NCI-H187 treated with DMSO at 0.1 percent for 48 hours (cell line): ENCODE measurements at regions not wholly inside any gene's neighbourhood (a gene's known extent, or its start where the extent isn't known, plus 50 kb on each side); places are given as distances from the start of the nearest gene placed in this dataset.
"Not testable (repeated sequence)": the region's sequence is repeated elsewhere in the genome, so short reads cannot be mapped to it uniquely, and the experiment has no call there.

Experiments
- DNase-seq: peaks from one replicate; lab custom pipeline; 2025; lab: John Stamatoyannopoulos, UW

DNA sequence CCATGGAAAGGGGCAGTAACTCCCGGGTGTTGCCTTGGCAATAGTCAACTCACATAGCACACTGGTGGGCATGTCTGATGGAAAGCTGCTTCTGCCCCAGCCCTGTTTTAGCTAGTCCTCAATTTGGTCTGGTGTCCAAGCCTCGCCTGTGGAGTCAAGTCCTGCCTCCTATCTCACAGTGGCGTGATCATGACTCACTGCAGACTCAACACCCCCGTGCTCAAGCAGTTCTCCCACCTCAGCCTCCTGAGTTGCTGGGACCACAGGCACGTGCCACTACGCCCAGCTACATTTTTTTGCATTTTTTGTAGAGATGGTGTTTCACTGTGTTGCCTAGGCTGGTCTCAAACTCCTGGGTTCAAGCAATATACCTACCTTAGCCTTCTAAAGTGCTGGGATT lies 218.9 kb upstream of the FRG2C start:
- DNase-seq = not testable (repeated sequence)

DNA sequence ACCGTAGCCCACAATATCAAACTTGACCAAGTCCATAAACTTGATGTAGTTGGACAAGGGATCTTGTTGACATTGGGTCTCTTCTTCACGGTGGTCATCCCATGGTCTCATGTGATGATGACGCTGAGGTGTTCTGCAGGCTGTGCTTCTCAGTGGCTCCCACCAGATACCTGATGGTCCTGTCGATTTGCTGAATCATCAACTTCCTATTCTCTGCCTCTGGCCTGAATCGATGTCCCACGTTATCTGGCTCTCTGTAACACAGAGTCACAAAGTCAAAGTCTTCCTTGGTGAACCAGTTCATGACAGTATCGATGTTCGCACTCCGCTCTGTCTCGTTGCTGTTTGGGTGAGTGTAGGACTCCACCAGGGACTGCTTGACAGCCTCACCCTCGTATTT lies 217.2 kb upstream of the FRG2C start:
- not testable (repeated sequence) for DNase-seq

DNA sequence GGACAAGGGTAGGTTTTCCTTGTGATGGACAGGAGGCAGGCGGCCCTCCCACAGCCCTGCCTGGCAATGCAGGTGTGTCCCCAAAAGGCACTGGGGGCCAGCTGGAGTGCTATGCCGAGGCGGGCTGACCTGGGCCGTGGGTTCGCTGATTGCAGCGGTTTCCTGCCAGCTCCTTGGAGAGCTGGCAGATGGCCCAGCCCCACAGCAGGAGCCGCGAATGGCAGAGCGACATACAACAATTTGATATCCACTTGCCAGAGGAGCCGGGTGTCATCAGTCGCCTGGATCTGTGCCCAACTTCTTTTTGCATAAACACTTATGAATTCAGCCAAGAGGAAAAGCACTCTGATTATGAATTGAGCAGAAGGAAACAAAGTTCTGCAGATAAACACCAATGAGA lies 210.8 kb upstream of the FRG2C start:
- peak; percentile 58 for DNase-seq

- DNase-seq = not testable (repeated sequence)
Observed at GRCh38 chr3:75453839-75454238, 210.3 kb upstream of the FRG2C start.

GRCh38 chr3:75474530-75474929 lies 189.6 kb upstream of the FRG2C start:
- DNase-seq = not testable (repeated sequence)

GRCh38 chr3:75496600-75496999 lies 167.5 kb upstream of the FRG2C start:
- DNase-seq = not testable (repeated sequence)

DNA sequence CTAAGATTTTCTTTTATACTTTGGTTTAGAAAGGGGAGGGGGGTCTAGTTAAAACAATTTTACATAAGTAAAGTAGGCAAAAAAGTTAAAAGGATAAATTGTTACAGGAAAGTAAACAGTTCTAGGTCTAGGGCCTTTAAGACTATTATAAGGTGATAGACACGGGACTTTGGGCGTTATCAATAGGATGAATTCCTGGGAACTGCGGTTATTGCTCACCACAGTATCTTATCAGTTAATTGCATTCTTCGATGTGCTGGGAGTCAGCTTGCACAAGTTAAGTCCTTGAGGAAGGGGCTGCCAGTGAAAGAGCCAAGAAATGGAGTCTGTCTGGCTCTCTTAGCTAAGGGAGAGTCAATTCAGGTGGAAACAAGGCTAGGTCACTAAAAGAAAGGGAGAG lies 163.8 kb upstream of the FRG2C start:
- not testable (repeated sequence) for DNase-seq

- DNase-seq = not testable (repeated sequence)
Observed at GRCh38 chr3:75502171-75502570, 162.0 kb upstream of the FRG2C start.

- not testable (repeated sequence) for DNase-seq
Observed at GRCh38 chr3:75502769-75503756, 161.1 kb upstream of the FRG2C start.

DNA sequence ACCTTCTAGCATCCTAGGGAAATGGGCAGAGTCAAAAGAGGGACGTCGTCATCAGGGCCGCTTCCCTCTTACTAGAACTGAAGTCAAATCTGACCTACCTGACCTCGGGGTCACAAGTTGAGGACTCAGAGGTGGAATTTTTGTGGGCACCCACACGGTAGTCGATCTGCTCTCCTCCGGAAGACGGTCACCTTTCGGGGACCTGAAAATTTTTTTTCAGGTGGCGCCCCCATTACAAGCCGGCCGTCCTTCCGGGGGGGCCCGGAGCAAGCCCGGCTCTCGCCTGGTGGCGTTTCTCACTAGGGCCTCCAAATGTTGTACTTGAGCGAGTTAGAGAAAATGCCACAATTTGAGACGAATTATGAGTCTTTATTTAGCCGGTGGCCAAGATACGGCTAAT lies 157.5 kb upstream of the FRG2C start:
- no peak for DNase-seq

DNA sequence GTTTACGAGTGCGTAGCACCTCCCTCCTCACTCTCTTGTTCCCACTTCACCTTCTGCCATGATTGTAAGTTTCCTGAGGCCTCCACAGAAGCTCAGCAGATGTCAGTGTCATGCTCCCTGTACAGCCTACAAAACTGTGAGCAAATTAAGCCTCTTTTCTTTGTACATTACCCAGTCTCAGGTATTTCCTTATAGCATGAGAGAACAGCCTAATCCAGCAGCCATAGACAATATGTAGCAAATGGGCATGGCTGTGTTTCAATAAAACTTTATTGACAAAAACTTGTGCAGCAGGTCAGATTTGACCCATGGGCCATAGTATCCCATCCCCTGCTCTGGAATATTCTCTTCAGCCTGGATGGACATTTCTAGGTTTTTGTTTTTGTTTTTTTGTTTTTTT lies 156.2 kb upstream of the FRG2C start:
- not testable (repeated sequence) for DNase-seq

DNA sequence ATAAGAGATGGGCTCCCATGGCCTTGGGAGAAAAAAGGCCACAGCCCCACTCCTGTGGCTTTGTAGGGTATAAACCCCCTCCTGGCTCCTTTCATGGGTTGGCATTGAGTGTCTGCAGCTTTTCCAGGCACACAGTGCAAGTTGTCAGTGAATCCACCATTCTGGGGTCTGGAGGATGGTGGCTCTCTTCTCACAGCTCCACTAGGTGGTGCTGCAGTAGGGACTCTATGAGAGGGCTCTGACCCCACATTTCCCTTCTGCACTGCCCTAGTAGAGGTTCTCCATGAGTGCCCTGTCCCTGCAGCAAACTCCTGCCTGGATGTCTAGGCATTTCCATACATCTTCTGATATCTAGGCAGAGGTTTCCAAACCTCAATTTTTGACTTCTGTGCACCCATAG lies 136.5 kb upstream of the FRG2C start:
- DNase-seq = not testable (repeated sequence)

GRCh38 chr3:75552095-75552494 lies 112.0 kb upstream of the FRG2C start:
- not testable (repeated sequence) for DNase-seq

DNA sequence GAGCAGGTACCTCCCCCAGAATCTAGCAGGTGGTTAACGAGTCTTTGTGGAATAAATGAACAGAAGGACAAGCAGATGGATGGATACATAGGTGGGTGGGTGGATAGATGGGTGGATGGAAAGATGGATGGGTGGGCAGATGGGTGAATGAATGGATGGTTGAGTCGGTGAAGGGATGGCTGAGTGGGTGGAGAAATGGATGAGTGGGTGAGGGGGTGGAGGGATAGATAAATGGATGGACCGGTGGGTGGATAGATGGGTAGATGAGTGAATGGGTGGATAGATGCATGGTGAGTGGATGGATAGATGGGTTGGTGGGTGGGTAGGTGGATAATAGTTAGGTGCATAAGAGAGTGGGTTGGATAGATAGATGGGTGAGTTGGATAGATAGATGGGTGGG lies 99.7 kb upstream of the FRG2C start:
- not testable (repeated sequence) for DNase-seq

GRCh38 chr3:75572303-75572702 lies 91.8 kb upstream of the FRG2C start:
- not testable (repeated sequence) for DNase-seq

DNA sequence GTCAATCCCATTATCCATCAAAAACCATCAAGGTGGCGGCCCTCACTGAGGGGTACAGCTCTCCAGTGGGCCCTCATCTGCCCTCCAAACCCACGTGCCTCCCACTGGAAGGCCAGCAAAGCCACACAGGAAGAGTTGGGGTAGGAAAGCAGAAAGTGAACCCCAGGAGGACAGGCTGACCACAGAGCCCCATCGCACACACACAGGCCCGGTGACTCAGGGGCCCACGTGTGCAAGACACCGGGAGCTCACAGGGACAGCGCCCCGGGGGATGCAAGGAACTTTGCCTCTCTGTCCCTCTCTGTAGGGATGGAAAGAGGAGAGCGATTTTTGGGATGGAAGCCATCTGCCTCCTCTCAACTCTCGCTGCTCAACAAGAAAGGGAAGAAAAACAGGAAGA lies 85.0 kb upstream of the FRG2C start:
- not testable (repeated sequence) for DNase-seq

- not testable (repeated sequence) for DNase-seq
Observed at GRCh38 chr3:75579536-75579935, 84.6 kb upstream of the FRG2C start.

GRCh38 chr3:75579981-75580782 lies 83.9 kb upstream of the FRG2C start:
- DNase-seq = not testable (repeated sequence)

DNA sequence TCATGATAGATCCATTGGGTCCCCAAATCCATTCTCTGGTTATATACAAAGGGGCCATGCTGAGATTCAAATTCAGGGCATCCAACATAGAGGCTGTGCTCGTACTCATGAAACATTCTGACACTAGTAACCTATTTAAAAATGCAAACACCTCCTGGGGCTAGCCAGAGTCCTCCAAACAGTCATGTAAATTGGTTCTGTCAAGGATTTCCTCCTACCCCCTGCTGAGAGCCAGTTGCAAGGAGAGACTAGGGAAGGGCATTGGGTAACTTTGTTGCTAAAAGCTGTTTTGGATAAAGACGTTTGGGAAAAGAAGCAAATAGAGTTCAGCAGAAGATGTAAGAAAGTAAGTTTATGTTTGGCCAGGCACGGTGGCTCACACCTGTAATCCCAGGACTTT lies 81.6 kb upstream of the FRG2C start:
- DNase-seq = not testable (repeated sequence)

GRCh38 chr3:75583116-75583515 lies 81.0 kb upstream of the FRG2C start:
- DNase-seq = not testable (repeated sequence)

DNA sequence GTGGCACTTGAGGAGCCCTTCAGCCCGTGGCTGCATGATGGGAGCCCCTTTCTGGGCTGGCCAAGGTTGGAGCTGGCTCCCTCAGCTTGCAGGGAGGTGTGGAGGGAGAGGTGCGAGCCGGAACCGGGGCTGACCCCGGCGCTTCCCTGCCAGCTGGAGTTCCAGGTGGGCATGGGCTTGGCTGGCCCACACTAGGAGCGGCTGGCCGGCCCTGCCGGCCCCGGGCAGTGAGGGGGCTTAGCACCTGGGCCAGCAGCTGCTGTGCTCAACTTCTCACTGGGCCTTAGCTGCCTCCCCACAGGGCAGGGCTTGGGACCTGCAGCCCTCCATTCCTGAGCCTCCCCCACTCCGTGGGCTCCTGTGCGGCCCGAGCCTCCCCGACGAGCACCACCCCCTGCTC lies 76.4 kb upstream of the FRG2C start:
- not testable (repeated sequence) for DNase-seq

GRCh38 chr3:75590382-75590781 lies 73.7 kb upstream of the FRG2C start:
- not testable (repeated sequence) for DNase-seq
